CD14-positive monocyte (primary cell): ENCODE measurements at regions not wholly inside any gene's neighbourhood (a gene's known extent, or its start where the extent isn't known, plus 50 kb on each side); places are given as distances from the start of the nearest gene placed in this dataset.

Experiments used
- DNase-seq, 3 donors: peaks; one replicate each; pipeline ENCODE4 v3.0.0-alpha.2; 2011 to 2022
- H2AFZ ChIP-seq: 2 replicates; pipeline ENCODE4 v1.6.0; 2012; ENCODE audit warnings: mild to moderate bottlenecking, low read depth, low read length, inconsistent platforms; ENCODE audit not compliant: insufficient read depth, poor library complexity, severe bottlenecking
- H3K27ac ChIP-seq, 2 donors: 1 replicate in 1 of 2; 2 replicates in 1 of 2; pipeline ENCODE4 v1.5.1; 2012 to 2013; ENCODE audit warnings: low read length in 2 of 2, control low read depth in 1 of 2, inconsistent platforms in 1 of 2, low read depth in 1 of 2, mild to moderate bottlenecking in 1 of 2
- H3K27me3 ChIP-seq, 2 donors: one replicate each; pipeline versions ENCODE4 v1.6.0 to v1.6.1; 2011 to 2013; ENCODE audit warnings: low read length in 2 of 2; ENCODE audit not compliant: control insufficient read depth in 2 of 2, insufficient read depth in 2 of 2
- H3K36me3 ChIP-seq, 2 donors: replicated peaks in 1 of 2; 1 replicate in 1 of 2; 2 replicates in 1 of 2; pipeline versions ENCODE4 v1.5.1 to v1.6.1; 2012 to 2013; ENCODE audit warnings: low read length in 2 of 2, control low read depth in 1 of 2, inconsistent platforms in 1 of 2, mild to moderate bottlenecking in 1 of 2; ENCODE audit not compliant: insufficient read depth in 2 of 2, control insufficient read depth in 1 of 2
- H3K4me1 ChIP-seq, 2 donors: 1 replicate in 1 of 2; 2 replicates in 1 of 2; pipeline versions ENCODE4 v1.5.1 to v1.6.1; 2012 to 2013; ENCODE audit warnings: low read length in 2 of 2, control low read depth in 1 of 2, inconsistent platforms in 1 of 2, mild to moderate bottlenecking in 1 of 2, moderate library complexity in 1 of 2; ENCODE audit not compliant: insufficient read depth in 2 of 2, control insufficient read depth in 1 of 2
- H3K4me2 ChIP-seq: replicated peaks from 2 replicates; pipeline ENCODE3; 2012; ENCODE audit warnings: low read length, moderate library complexity, mild to moderate bottlenecking; ENCODE audit not compliant: poor library complexity, severe bottlenecking; ENCODE audit errors: extremely low read depth
- H3K4me3 ChIP-seq, 3 experiments: fragments of 200-600 bp in 1 of 3; sonication (generic) in 1 of 3; replicated peaks in 1 of 3; 1 replicate in 2 of 3; 2 replicates in 1 of 3; pipeline ENCODE4 v1.5.1; 2011 to 2013; ENCODE audit warnings: low read length in 3 of 3, mild to moderate bottlenecking in 3 of 3, control low read depth in 2 of 3, low read depth in 2 of 3, inconsistent platforms in 1 of 3, moderate library complexity in 1 of 3
- H3K79me2 ChIP-seq: 2 replicates; pipeline ENCODE4 v1.6.0; 2012; ENCODE audit warnings: mild to moderate bottlenecking, control low read depth, inconsistent platforms, low read length, moderate library complexity; ENCODE audit not compliant: insufficient read depth
- H3K9ac ChIP-seq: 2 replicates; pipeline ENCODE4 v1.6.0; 2017; ENCODE audit warnings: low read length, mild to moderate bottlenecking; ENCODE audit not compliant: insufficient read depth, poor library complexity, severe bottlenecking
- H3K9me3 ChIP-seq, 2 donors: replicated peaks in 1 of 2; 1 replicate in 1 of 2; 2 replicates in 1 of 2; pipeline versions ENCODE4 v1.5.1 to v1.6.1; 2012 to 2013; ENCODE audit warnings: low read length in 2 of 2, control low read depth in 1 of 2; ENCODE audit not compliant: control insufficient read depth in 1 of 2, insufficient read depth in 1 of 2
- H4K20me1 ChIP-seq: 2 replicates; pipeline ENCODE4 v1.6.0; 2012; ENCODE audit warnings: mild to moderate bottlenecking, low read length, control low read depth, moderate library complexity; ENCODE audit not compliant: insufficient read depth
- H3K27ac Mint-ChIP-seq, 7 donors: one replicate each; pipeline ENCODE4 v1.8.0; 2020; ENCODE audit warnings: mild to moderate bottlenecking in 7 of 7, mixed read lengths in 7 of 7, moderate library complexity in 6 of 7, inconsistent platforms in 2 of 7
- H3K27me3 Mint-ChIP-seq, 3 donors: one replicate each; pipeline ENCODE4 v1.8.0; 2021 to 2022; ENCODE audit warnings: low read depth in 3 of 3, mild to moderate bottlenecking in 3 of 3, mixed read lengths in 3 of 3, moderate library complexity in 3 of 3, inconsistent platforms in 1 of 3
- H3K36me3 Mint-ChIP-seq, 2 donors: one replicate each; pipeline ENCODE4 v1.8.0; 2020; ENCODE audit warnings: mixed read lengths in 2 of 2, inconsistent platforms in 1 of 2, mild to moderate bottlenecking in 1 of 2
- H3K4me1 Mint-ChIP-seq: one replicate; pipeline ENCODE4 v1.8.0; 2020; ENCODE audit warnings: mild to moderate bottlenecking, mixed read lengths
- H3K4me3 Mint-ChIP-seq, 2 donors: one replicate each; pipeline ENCODE4 v1.8.0; 2020; ENCODE audit warnings: mild to moderate bottlenecking in 2 of 2, mixed read lengths in 2 of 2, moderate library complexity in 1 of 2
- H3K9me3 Mint-ChIP-seq, 7 donors: one replicate each; pipeline ENCODE4 v1.8.0; 2020 to 2022; ENCODE audit warnings: mixed read lengths in 7 of 7, mild to moderate bottlenecking in 6 of 7, moderate library complexity in 6 of 7, inconsistent platforms in 2 of 7
- CTCF ChIP-seq: fragments of 200-600 bp; IDR thresholded peaks from one replicate; pipeline ENCODE4 v1.8.0; 2022; ENCODE audit warnings: antibody characterized with exemption, mild to moderate bottlenecking
- WGBS: methylation state at CpG from one replicate; pipeline ENCODE4 v1.1.5; 2013; ENCODE audit warnings: missing lambda C conversion rate; ENCODE audit not compliant: insufficient coverage; 5-methylcytosine and 5-hydroxymethylcytosine counted together
- intact Hi-C, 2 donors: fragments of 100-400 bp; cut with micrococcal nuclease; formaldehyde crosslinking; loops; one replicate each; pipeline versions ENCODE4 v1.15.0 to v1.15.1; 2023

- H3K9me3 ChIP-seq: no peaks in the 10 kb centered on the region
- H3K27me3 ChIP-seq: no peaks in the 10 kb centered on the region
- DNase-seq: no peak
- H3K36me3 ChIP-seq: no peaks in the 10 kb centered on the region
- peaks cover 0 to 5% (median 0%) of the 10 kb centered on the region in 7 donors for H3K9me3 Mint-ChIP-seq
- no peaks in the 10 kb centered on the region for H3K4me1 Mint-ChIP-seq
- H3K27ac ChIP-seq: no peak overlapping the region
- H4K20me1 ChIP-seq: no peaks in the 10 kb centered on the region
- H3K4me2 ChIP-seq: no peak overlapping the region
- H3K4me3 ChIP-seq: no peak overlapping the region
- no peak overlapping the region for H3K9ac ChIP-seq
- H3K4me3 Mint-ChIP-seq: no peak overlapping the region
- peaks cover 0 to 2% (median 0%) of the 10 kb centered on the region in 3 donors for H3K27me3 Mint-ChIP-seq
- no peak overlapping the region for H2AFZ ChIP-seq
- intact Hi-C loops: no loop called here
- H3K4me1 ChIP-seq: no peaks in the 10 kb centered on the region
- no peaks in the 10 kb centered on the region for H3K79me2 ChIP-seq
- H3K36me3 Mint-ChIP-seq: no peaks in the 10 kb centered on the region
- no peak overlapping the region for H3K27ac Mint-ChIP-seq
- no peak for TF ChIP-seq CTCF
These were observed 351.6 kb downstream of the HHIPL2 start for GRCh38 chr1:222196288-222196687.

- Mint-ChIP-seq H3K36me3 (no peaks in the 10 kb centered on the region), H3K27ac (no peak overlapping the region), H3K4me3 (no peak overlapping the region), H3K4me1 (no peaks in the 10 kb centered on the region), H3K9me3 (peaks cover 0 to 5% (median under 1%) of the 10 kb centered on the region in 7 donors), H3K27me3 (peaks cover 0 to 2% (median 0%) of the 10 kb centered on the region in 3 donors)
- Histone ChIP-seq H3K36me3 (no peaks in the 10 kb centered on the region), H3K4me3 (no peak overlapping the region), H3K4me2 (no peak overlapping the region), H2AFZ (no peak overlapping the region), H4K20me1 (no peaks in the 10 kb centered on the region), H3K9ac (no peak overlapping the region), H3K9me3 (peaks cover 0 to under 1% of the 10 kb centered on the region in 2 donors), H3K79me2 (no peaks in the 10 kb centered on the region), H3K4me1 (no peaks in the 10 kb centered on the region), H3K27ac (no peak overlapping the region), H3K27me3 (no peaks in the 10 kb centered on the region)
- no peak for DNase-seq
- intact Hi-C loops: no loop called here
- 83% methylated on average over 1 of the region's 4 CpGs for WGBS
- TF ChIP-seq CTCF: no peak
These were observed 352.0 kb downstream of the HHIPL2 start for GRCh38 chr1:222195857-222196256.
